AG09319 (cell line): ENCODE measurements at regions not wholly inside any gene's neighbourhood (a gene's known extent, or its start where the extent isn't known, plus 50 kb on each side); places are given as distances from the start of the nearest gene placed in this dataset.

Experiments used
- DNase-seq: peaks from one replicate; pipeline ENCODE4 v3.0.0-alpha.2; 2010; ENCODE audit warnings: low read depth; ENCODE audit errors: extremely low read depth
- CTCF ChIP-seq: IDR thresholded peaks from 2 replicates; pipeline ENCODE4 v1.5.1; 2011; ENCODE audit warnings: low read depth, mild to moderate bottlenecking, inconsistent platforms, low read length, moderate library complexity

DNA sequence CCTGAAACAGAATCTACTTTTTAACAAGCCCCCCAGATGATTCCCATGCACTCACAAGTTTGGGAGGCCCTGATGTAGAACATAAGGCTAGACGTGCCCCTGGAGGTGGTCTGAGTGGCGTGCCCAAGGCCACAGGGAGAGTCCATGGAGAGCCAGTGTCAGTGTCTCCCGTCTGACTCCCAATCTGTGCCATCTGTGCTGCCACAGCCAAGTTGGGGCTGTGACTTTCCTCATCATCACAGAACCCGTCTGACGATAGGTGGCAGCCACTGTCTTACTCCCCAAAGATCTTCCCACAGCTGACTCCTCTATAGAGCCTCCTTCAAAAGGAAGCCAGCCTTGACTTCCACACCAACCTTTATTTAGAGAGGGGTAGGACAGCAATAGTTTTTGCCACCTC lies 470.5 kb downstream of the SOX6 start:
- no peak for TF ChIP-seq CTCF
- DNase-seq, result no peak

DNA sequence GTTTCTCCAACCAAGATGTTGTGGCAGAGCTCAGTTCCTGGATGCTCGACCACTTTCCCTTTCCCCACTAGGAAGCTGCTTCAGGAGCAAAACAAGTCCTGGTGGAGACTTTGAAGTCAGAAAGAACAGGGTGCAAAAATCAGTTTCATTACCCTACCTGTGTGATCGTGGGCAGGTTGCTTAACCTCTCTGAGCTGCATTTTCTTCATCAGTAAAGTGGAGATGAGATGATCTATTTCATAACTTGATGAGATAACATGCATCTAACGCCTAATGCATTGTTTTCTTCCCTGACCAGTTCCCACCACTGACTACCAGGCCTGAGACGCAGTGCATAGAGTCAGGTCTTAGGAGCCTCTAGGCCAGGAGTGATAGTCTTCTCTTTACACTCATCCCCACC lies 470.0 kb downstream of the SOX6 start:
- DNase-seq, result no peak
- TF ChIP-seq CTCF, result no peak

DNA sequence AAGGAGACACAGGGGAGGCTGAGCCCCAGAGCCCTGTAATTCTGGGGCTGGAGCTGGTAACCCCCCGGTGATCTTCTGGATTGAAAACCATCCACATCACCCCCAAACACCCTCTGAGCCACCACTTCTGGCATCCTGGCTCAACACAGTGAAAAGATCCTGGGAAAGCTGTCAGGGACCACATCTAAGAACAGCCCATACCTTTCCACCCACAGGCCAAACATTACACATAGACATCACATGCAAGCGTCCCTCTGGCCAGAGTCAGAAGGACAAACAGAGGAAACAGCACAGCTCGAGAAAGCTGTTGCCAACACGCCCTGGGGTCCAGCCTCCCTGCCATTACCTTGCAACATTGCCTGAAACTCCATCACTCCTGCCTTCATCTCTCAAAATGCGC lies 469.5 kb downstream of the SOX6 start:
- TF ChIP-seq CTCF, result no peak
- DNase-seq, result no peak

DNA sequence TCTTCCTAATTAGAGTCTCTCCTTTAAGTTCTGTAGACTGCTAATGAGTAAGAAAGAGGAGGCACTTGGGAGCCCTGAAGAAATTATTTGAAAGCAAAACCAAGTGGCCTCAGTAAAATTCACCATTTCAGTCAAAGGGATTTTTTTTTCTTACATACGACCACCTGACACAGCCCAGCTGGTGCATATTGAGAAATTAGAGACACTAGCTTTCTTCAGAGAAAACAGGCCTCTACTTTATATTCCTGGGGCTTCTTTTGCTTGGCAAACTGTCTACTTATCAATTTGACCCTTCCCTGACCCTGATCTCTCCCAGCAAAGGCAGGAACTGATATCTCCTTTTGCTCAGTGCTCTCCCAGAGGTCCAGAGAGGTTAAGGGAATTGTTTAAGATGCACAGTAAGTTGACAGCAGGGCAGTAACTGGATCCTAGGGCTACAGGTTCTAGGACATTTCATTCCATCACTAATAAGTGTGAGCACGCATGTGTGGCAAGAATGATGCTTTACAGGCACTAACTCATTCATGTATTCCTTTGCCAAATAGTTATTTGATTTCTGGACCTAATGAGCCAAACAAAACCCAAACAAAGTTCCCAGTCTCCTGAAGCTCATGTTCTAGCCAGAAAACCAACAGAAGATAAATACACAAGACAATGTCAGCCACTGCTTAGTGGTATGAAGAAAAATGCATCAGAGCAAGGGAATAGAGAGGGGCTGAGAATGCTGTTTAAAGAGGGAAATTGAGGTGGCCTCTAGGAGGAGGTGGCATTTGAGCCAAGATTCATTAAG lies 467.6 kb downstream of the SOX6 start:
- no peak for DNase-seq
- no peak for TF ChIP-seq CTCF

DNA sequence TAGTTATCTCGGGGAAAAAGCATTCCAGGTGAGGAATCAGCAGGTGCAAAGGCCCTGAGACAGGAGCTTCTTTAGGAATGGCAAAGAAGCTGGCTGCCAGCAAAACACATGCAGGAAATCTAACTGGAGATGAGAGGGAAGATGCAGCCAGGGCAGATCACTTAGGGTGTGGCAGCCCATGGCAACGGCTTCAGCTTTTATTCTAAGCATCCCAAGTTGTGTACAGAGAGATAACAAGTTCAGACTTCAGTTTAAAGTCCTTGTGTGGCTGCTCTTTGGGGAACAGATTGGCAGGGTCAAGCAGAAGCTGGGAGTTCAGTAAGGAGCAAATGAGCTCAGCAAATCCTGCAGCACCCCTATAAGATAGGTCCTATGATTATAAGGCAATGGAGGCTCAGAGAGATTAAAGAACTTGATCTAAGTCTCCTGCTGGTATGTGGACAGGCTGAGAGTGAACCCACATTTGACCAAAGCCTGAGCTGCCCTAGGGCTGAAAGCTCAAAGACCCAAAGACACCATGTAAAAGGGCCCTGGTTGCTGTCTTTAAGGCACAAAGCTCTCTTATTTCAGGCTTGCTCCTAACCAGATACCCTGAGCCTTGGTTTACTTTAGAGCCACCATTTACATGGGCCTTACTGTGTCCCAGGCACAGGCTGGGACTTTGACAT lies 466.8 kb downstream of the SOX6 start:
- DNase-seq, result no peak
- no peak for TF ChIP-seq CTCF

DNA sequence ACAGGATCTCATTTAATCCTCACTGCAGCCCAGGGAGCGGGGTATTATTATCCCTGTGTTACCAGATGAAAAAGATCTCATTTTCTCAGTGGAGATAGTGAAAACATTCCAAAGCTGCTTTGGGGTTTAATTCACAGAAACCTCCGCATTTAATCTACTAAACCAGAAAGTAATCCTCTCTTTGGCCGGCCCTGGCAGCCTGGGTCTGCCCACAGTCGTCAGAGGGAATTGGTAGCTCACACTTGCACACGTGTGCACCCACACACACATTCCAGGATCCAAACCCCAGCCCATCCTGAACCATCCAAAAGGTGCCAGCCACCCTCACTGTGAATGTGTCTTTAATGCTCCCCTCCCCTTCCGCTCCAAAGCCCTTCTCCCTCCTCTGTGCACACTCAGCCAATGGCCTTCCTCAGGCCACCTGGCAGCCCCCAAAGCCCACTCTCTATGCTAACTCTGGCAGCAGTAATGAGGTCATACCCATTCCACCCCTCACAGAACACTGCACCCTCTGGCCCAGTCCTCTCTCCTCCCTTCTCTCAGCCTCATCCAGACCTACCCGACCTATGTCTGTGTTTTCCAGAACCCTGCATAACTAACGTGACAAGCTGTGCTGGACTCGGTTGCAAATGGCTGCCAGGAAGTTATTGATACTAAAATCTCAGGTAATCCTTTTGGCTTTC lies 466.2 kb downstream of the SOX6 start:
- no peak for TF ChIP-seq CTCF

DNA sequence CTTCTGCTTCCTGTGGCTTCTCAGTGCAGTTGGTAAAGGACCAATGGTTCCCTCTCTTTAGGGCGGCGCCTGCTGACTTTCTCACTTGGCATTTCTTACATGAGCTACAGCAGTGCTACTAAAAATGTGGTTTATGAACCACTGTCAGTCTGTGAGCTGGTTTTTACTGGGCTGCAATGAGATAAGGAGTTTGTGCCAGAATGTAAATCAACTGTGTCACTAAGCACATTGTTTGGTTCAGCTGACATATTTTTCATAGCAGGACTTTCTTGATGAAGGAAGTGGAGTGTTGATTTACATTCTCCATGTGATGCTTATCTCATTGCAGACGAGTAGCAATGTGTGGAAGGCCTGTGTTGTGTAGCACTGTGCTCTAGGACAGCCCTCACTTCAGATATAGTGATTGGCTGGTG lies 463.3 kb downstream of the SOX6 start:
- no peak for DNase-seq
- no peak for TF ChIP-seq CTCF

More for the DNA sequence above, 466.2 kb downstream of the SOX6 start:
- no peak for DNase-seq
